HG03175 (cell line): ENCODE measurements at regions not wholly inside any gene's neighbourhood (a gene's known extent, or its start where the extent isn't known, plus 50 kb on each side); places are given as distances from the start of the nearest gene placed in this dataset.
A peak's percentile ranks its signal among the peaks of the same experiment; 100 is the strongest.

Experiments
- ATAC-seq: cut with Tn5 transposase; IDR thresholded peaks from one replicate; pipeline ENCODE4 v1.9.1; 2021; ENCODE audit warnings: mild to moderate bottlenecking, moderate library complexity; ENCODE audit not compliant: unreplicated experiment

- ATAC-seq: no peak
Measured at GRCh38 chr4:41883988-41884734, 51.1 kb upstream of the TMEM33 start.

- peak; percentile 74 for ATAC-seq
Measured at GRCh38 chr4:41882625-41883347, 52.4 kb upstream of the TMEM33 start.

- no peak for ATAC-seq
Measured at GRCh38 chr4:41881981-41882624, 53.1 kb upstream of the TMEM33 start.

GRCh38 chr4:41880840-41881831 lies 54.1 kb upstream of the TMEM33 start:
- no peak for ATAC-seq

GRCh38 chr4:41880022-41880837 lies 55.0 kb upstream of the TMEM33 start:
- ATAC-seq: no peak

- no peak for ATAC-seq
Measured at GRCh38 chr4:41879552-41879951, 55.7 kb upstream of the TMEM33 start.

- ATAC-seq: no peak
Measured at GRCh38 chr4:41878991-41879491, 56.2 kb upstream of the TMEM33 start.

- ATAC-seq: no peak
Measured at GRCh38 chr4:41878170-41878969, 56.9 kb upstream of the TMEM33 start.

GRCh38 chr4:41877020-41877796 lies 58.0 kb upstream of the TMEM33 start:
- ATAC-seq: no peak

GRCh38 chr4:41874873-41875272 lies 60.4 kb upstream of the TMEM33 start:
- ATAC-seq: no peak

GRCh38 chr4:41874398-41874797 lies 60.8 kb upstream of the TMEM33 start:
- no peak for ATAC-seq

- ATAC-seq: no peak
Measured at GRCh38 chr4:41873380-41874295, 61.6 kb upstream of the TMEM33 start.

GRCh38 chr4:41870035-41870434 lies 65.2 kb upstream of the TMEM33 start:
- no peak for ATAC-seq

- no peak for ATAC-seq
Measured at GRCh38 chr4:41866799-41867677, 68.2 kb upstream of the TMEM33 start.

- no peak for ATAC-seq
Measured at GRCh38 chr4:41865981-41866798, 69.0 kb upstream of the TMEM33 start.
